PC-3 (cell line): ENCODE measurements at regions not wholly inside any gene's neighbourhood (a gene's known extent, or its start where the extent isn't known, plus 50 kb on each side); places are given as distances from the start of the nearest gene placed in this dataset.

ENCODE experiments used
- ATAC-seq: fragments of 200-7000 bp; cut with Tn5 transposase; 2 replicates; pipeline ENCODE4 v1.9.1; 2020; ENCODE audit warnings: mild to moderate bottlenecking, moderate library complexity
- BruUV-seq: library from RNA; stranded (reverse); fragments of 400-500 nt; replicated peaks from 2 replicates; lab custom pipeline; 2021; lab: Mats Ljungman, UMichigan
- CTCF ChIA-PET: fragments of 300-600 bp; sonication (Branson Sonifier 250); formaldehyde crosslinking; loops from one replicate; lab custom pipeline; 2022; ENCODE audit warnings: antibody characterized with exemption; lab: Charles Lee
- POLR2A ChIA-PET: fragments of 300-600 bp; sonication (Branson Sonifier 250); formaldehyde crosslinking; loops from one replicate; lab custom pipeline; 2022; ENCODE audit warnings: antibody characterized with exemption; ENCODE audit not compliant: unreplicated experiment; lab: Charles Lee
- DNase-seq: peaks from one replicate; pipeline ENCODE4 v3.0.0-alpha.2; 2015
- H2AFZ ChIP-seq: fragments of 300-600 bp; sonication (generic); 2 replicates; pipeline ENCODE4 v1.6.0; 2016; ENCODE audit warnings: antibody characterized with exemption, low read length
- H3F3A ChIP-seq: fragments of 300-600 bp; sonication (generic); one replicate; pipeline ENCODE4 v1.6.0; 2017; ENCODE audit warnings: antibody characterized with exemption, low read length, control low read depth, mild to moderate bottlenecking; ENCODE audit not compliant: unreplicated experiment
- H3K27ac ChIP-seq: fragments of 300-600 bp; sonication (generic); 2 replicates; pipeline ENCODE4 v1.5.1; 2016; ENCODE audit warnings: mild to moderate bottlenecking, low read length
- H3K27me3 ChIP-seq: fragments of 300-600 bp; sonication (generic); 2 replicates; pipeline ENCODE4 v1.6.1; 2016; ENCODE audit warnings: low read length, mixed read lengths
- H3K36me3 ChIP-seq: fragments of 300-600 bp; sonication (generic); 2 replicates; pipeline ENCODE4 v1.6.1; 2016; ENCODE audit warnings: low read depth, mixed run types, low read length, mixed read lengths
- H3K4me1 ChIP-seq: fragments of 300-600 bp; sonication (generic); 2 replicates; pipeline ENCODE4 v1.5.1; 2016; ENCODE audit warnings: low read length; ENCODE audit not compliant: insufficient read depth
- H3K4me2 ChIP-seq: fragments of 300-600 bp; sonication (generic); 2 replicates; pipeline ENCODE4 v1.6.0; 2016; ENCODE audit warnings: low read length
- H3K4me3 ChIP-seq: fragments of 300-600 bp; sonication (generic); 2 replicates; pipeline ENCODE4 v1.5.1; 2016; ENCODE audit warnings: mild to moderate bottlenecking, low read length, mixed read lengths
- H3K79me2 ChIP-seq: fragments of 300-600 bp; sonication (generic); 2 replicates; pipeline ENCODE4 v1.6.1; 2017; ENCODE audit warnings: low read length, mixed read lengths
- H3K9ac ChIP-seq: fragments of 300-600 bp; sonication (generic); 2 replicates; pipeline ENCODE4 v1.6.0; 2016; ENCODE audit warnings: mild to moderate bottlenecking, low read length
- H3K9me2 ChIP-seq: fragments of 300-600 bp; sonication (generic); replicated peaks from 2 replicates; pipeline ENCODE4 v1.6.1; 2016; ENCODE audit warnings: mixed run types, low read length, mixed read lengths
- H3K9me3 ChIP-seq: fragments of 300-600 bp; sonication (generic); 2 replicates; pipeline ENCODE4 v1.6.1; 2016; ENCODE audit warnings: low read length, mixed read lengths
- H4K20me1 ChIP-seq: fragments of 300-600 bp; sonication (generic); 2 replicates; pipeline ENCODE4 v1.6.1; 2016; ENCODE audit warnings: low read length, mixed read lengths
- CTCF ChIP-seq: fragments of 300-600 bp; sonication (generic); conservative IDR thresholded peaks from 2 replicates; pipeline ENCODE4 v1.5.1; 2017; ENCODE audit warnings: antibody characterized with exemption, low read depth, mild to moderate bottlenecking, low read length
- EZH2 ChIP-seq: fragments of 300-600 bp; sonication (generic); IDR thresholded peaks from one replicate; pipeline ENCODE4 v1.6.1; 2017; ENCODE audit warnings: antibody characterized with exemption, mild to moderate bottlenecking, low read length; ENCODE audit not compliant: unreplicated experiment
- EZH2phosphoT487 ChIP-seq: fragments of 300-600 bp; sonication (generic); IDR thresholded peaks from 2 replicates; pipeline ENCODE4 v1.6.1; 2018; ENCODE audit warnings: mild to moderate bottlenecking, antibody characterized with exemption, low read length, borderline replicate concordance
- intact Hi-C: fragments of 100-400 bp; cut with micrococcal nuclease; formaldehyde crosslinking; loops from 2 replicates; pipeline ENCODE4 v1.9.0; 2023

- Histone ChIP-seq H3K27me3 (peaks cover 40% of the 10 kb centered on the region), H3K36me3 (no peaks in the 10 kb centered on the region), H3K9ac (no peak overlapping the region), H3K9me3 (no peaks in the 10 kb centered on the region), H4K20me1 (no peaks in the 10 kb centered on the region), H3F3A (no peaks in the 10 kb centered on the region), H2AFZ (no peak overlapping the region), H3K4me1 (no peaks in the 10 kb centered on the region), H3K4me2 (no peak overlapping the region), H3K9me2 (no peaks in the 10 kb centered on the region), H3K27ac (no peak overlapping the region), H3K4me3 (no peak overlapping the region), H3K79me2 (no peaks in the 10 kb centered on the region)
- ChIA-PET CTCF (no interaction called here), POLR2A (no interaction called here)
- no peak for ATAC-seq
- TF ChIP-seq EZH2phosphoT487 (no peak), EZH2 (no peak), CTCF (no peak)
- no TSS peak for BruUV-seq
- intact Hi-C loops = no loop called here
- DNase-seq = no peak
These were observed 255.1 kb upstream of the RAB4A start for GRCh38 chr1:229015806-229016205.

- BruUV-seq = no TSS peak
- CTCF ChIA-PET = no interaction called here
These were observed 253.8 kb upstream of the RAB4A start for GRCh38 chr1:229017091-229017490.

More at GRCh38 chr1:229017091-229017490, 253.8 kb upstream of the RAB4A start:
- Histone ChIP-seq H3K4me2 (no peak overlapping the region), H3K9me3 (no peaks in the 10 kb centered on the region), H3K4me1 (no peaks in the 10 kb centered on the region), H2AFZ (no peak overlapping the region), H3K27me3 (peaks cover 37% of the 10 kb centered on the region), H3K79me2 (no peaks in the 10 kb centered on the region), H3K36me3 (no peaks in the 10 kb centered on the region), H4K20me1 (no peaks in the 10 kb centered on the region), H3K9ac (no peak overlapping the region), H3F3A (no peaks in the 10 kb centered on the region), H3K27ac (no peak overlapping the region), H3K9me2 (no peaks in the 10 kb centered on the region), H3K4me3 (no peak overlapping the region)
- DNase-seq (no peak), ATAC-seq (no peak)
- TF ChIP-seq EZH2phosphoT487 = no peak
- TF ChIP-seq CTCF = no peak
- no peak for TF ChIP-seq EZH2
- intact Hi-C loops = no loop called here
- POLR2A ChIA-PET = no interaction called here
